GM12891 (cell line): ENCODE measurements at regions not wholly inside any gene's neighbourhood (a gene's known extent, or its start where the extent isn't known, plus 50 kb on each side); places are given as distances from the start of the nearest gene placed in this dataset.

ENCODE experiments used
- POLR2A ChIP-seq: IDR thresholded peaks from 2 replicates; pipeline ENCODE4 v1.6.1; 2011; ENCODE audit warnings: low read depth, low read length, control low read depth
- POLR2AphosphoS5 ChIP-seq: IDR thresholded peaks from 2 replicates; pipeline ENCODE4 v1.6.1; 2011; ENCODE audit warnings: low read depth, low read length, control low read depth

DNA sequence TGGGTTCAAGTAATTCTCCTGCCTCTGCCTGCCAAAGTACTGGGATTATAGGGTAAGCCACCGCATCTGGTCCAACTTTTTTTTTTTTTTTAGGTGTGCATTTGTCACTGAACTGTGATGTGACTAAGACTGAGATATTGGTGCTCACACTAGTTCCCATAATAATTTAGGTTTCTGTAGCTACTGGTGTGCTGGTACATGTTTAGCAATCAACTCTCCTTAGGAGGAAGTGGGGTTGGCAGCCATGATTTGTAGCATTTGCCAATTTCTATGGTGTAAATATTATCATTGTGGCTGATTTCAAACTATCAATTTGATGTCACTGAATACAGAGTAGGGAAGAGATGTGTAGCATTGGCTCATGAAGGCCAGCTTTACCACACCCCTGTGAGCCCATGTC is 372.7 kb downstream of the EDEM1 start:
- TF ChIP-seq POLR2A (no peak), POLR2AphosphoS5 (no peak)
